DMS 273 treated with DMSO at 0.1 percent for 48 hours (cell line): ENCODE measurements at regions not wholly inside any gene's neighbourhood (a gene's known extent, or its start where the extent isn't known, plus 50 kb on each side); places are given as distances from the start of the nearest gene placed in this dataset.

Source experiments
- DNase-seq: peaks from one replicate; lab custom pipeline; 2025; lab: John Stamatoyannopoulos, UW

GRCh38 chr16:5433587-5433986, 336.0 kb upstream of the EEF2KMT start:
- DNase-seq, result no peak

DNA sequence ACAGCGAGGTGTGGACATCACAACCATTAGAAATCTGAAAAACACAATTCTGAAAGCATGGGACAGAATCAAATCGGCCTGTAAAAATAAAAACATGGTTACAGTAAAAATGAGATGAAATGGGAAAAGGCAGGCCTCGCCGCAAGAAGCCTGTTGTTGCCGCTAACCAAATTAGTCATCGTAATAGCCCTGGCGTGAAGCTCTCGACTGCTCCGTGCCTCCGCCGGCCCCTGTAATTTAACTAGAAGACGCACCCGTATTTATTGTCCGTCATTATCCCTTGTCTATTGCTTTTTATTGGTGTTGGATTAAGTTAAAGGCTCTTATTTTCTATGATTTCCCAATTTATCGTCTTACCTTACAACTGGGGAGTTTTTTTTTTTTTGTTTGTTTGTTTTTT, 334.6 kb upstream of the EEF2KMT start:
- no peak for DNase-seq

DNA sequence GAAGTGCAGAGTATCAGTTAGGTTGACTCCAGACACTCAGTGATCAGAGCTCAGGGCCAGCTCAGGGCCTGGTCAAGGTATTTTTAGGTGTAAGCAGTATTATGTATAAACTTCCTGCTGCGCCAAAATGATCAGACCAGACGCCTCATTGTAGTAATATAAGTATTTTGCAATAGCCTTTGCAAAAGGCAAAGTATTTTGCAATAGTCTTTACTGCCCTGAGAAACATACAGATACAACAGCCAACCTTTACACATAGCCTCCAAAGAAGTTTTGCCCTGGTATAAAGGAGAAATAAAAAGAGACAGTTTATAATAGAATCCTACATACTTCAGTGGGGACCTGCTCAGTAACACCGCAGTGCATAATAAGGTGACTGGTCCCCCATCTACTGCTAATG, 333.0 kb upstream of the EEF2KMT start:
- no peak for DNase-seq

DNA sequence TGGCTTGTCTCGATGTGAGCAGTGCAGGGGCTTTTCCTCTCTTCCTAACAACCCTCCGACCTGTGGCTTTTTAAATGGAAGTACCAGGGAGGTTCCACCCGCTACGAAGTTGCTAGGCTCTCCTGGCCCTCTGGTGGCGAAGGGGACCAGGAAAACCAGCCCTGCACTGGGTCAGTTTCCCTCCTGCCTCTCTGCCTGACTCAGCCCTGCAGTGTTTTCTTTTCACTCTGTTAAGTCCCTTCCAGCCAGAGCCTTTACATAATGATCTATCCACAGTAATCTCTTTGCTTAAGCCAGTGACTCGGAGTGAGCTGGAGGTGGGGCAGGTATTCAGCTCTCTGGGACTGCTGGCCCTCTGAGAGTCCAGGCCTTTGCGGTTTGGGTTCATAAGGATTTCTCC, 331.3 kb upstream of the EEF2KMT start:
- no peak for DNase-seq

DNA sequence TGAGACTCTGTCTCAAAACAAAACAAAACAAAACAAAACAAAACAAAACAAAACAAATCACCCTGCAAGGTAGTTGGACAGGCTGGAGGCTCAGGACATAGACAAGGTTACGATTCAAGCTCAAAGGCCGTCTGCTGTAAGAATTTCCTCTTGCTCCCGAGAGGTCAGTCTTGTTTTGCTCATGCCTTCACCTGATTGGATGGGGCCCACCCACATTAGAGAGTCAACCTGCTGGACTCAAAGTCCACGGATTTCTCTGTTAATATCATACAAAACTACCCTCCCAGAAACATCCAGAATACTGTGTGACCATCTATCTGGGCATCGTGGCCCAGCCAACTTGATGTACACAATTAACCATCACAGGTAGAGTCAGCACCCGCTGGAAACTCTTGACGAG, 330.0 kb upstream of the EEF2KMT start:
- no peak for DNase-seq

DNA sequence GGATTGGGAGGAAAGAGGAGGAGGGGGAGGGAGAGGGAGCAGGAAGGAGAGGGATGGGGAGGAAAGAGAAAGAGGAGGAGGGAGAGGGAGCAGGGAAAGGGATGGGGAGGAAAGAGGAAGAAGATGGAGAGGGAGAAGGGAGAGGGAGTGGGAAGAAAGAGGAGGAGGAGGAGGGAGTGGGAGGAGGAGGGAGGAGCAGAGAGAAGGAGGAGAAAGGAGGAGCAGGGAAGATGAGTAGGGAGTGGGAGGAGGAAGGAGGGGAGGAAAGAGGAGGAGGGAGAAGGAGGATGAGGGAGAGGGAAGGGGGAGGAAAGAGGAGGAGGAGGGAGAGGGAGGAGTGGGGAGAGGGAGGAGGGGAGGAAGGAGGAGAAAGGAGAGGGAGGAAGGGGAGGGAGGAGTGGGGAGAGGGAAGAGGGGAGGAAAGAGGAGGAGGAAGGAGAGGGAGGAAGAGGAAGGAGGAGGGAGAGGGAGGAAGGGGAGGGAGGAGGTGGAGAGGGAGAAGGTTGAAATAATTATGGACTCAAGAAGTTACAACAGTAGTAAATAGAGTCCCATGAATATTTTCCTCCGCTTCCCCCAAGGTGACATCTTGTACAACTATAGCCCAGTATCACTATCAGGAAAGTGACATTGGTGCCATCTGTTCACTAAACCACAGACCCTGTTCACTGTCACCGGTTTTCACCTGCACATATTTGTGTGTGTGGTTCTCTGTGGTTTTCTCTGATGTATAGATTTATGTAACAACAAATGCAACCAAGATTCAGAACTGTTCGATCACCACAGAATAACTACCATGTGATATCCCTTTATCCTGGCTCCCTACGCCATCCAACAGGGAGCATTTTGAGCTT, 325.3 kb upstream of the EEF2KMT start:
- DNase-seq, result no peak

DNA sequence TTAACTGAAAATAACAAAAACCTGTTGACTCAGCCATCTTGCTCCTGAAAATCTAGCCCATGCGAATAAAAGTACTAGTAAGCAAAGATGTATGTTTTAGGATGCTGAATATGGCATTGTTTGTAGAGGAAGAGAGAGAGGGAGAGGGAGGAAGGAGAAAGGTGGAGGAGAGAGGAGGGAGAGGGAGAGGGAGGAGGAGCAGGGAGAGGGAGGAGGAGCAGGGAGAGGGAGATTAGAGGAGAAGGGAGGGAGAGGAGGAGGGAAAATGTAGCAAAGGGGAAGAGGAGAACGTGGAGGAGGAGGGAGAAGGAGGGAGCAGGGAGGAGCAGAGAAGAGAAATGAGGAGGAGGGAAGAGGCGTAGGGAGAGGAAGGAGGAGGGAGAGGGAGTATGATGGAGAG, 324.5 kb upstream of the EEF2KMT start:
- DNase-seq, result no peak

- no peak for DNase-seq
Observed at GRCh38 chr16:5416013-5416412, 318.4 kb upstream of the EEF2KMT start.

DNA sequence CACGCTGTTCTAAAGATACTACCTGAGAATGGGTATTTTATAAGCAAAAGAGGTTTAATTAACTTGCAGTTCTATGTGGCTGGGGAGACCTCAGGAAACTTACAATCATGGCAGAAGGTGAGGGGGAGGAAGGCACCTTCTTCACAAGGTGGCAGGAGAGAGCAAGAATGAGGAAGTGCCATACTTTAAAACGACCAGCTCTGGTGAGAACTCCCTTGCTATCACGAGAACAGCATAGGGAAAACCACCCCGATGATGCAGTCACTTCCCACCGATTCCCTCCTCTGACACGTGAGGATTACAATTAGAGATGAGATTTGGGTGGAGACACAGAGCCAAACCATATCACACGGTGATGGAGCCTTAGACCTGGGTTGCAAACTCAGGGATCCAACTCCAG, 317.5 kb upstream of the EEF2KMT start:
- no peak for DNase-seq

DNA sequence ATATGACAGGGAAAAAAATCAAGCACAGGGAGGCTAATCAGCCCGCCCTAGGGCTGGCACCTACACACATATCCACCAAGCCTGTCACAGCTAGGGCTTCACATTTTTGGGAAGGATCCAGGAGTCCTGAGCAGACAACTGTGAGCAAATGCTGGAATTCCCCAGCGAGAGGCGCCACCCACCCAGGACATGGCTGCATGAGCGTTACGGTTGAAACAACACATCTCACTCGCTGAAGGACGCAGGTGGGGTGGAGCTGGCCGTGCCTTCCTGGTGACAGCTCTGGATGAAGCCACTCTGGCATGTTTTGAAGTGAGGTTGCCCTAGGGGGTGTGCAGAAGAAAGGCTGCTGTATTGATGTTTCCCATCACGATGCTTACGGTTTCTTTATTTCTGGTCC, 315.1 kb upstream of the EEF2KMT start:
- no peak for DNase-seq

DNA sequence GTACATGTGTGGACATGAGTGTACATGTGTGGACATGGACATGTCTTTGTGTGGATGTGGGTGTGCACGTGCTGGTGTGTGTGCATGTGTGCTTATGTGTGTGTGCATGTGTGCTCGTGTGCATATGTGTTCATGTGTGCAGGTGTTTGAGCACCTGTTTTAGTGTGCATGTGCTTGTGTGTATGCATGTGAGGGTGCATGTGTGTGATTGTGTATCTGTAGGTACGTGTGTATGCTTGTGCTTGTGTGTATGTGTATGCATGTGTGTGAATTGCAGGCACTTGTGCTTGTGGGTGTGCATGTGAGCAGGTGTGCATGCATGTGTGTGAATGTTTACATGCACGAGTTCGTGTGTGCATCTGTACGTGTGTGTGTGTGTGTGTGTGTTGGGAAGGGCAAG, 300.6 kb upstream of the EEF2KMT start:
- DNase-seq, result no peak

GRCh38 chr16:5396880-5397279, 299.3 kb upstream of the EEF2KMT start:
- DNase-seq, result no peak

GRCh38 chr16:5393070-5393469, 295.5 kb upstream of the EEF2KMT start:
- no peak for DNase-seq

GRCh38 chr16:5386989-5387388, 289.4 kb upstream of the EEF2KMT start:
- DNase-seq, result no peak

GRCh38 chr16:5385811-5386210, 288.2 kb upstream of the EEF2KMT start:
- DNase-seq, result no peak

GRCh38 chr16:5385115-5385514, 287.5 kb upstream of the EEF2KMT start:
- DNase-seq, result no peak

GRCh38 chr16:5383737-5384136, 286.1 kb upstream of the EEF2KMT start:
- no peak for DNase-seq

DNA sequence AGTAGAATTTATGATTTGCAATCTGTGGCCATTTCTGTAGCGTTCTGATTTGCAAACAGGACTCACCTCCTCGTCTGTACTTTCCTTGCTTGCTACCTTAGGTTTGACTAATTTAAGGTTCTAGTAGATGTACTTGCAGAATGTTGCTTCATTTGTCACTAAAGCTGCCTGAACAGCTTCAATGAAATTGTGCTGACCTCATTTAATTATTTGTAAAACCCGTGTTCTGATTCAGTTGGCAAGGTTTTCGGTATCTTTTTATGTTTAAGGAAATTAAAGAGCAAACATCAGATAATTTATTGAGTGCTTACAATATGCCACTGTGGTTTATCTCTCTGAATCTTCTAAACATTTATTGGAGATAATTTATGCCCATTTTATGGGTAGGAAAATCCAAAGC, 284.9 kb upstream of the EEF2KMT start:
- DNase-seq, result no peak

GRCh38 chr16:5381481-5381880, 283.9 kb upstream of the EEF2KMT start:
- no peak for DNase-seq

GRCh38 chr16:5379954-5380353, 282.4 kb upstream of the EEF2KMT start:
- no peak for DNase-seq

DNA sequence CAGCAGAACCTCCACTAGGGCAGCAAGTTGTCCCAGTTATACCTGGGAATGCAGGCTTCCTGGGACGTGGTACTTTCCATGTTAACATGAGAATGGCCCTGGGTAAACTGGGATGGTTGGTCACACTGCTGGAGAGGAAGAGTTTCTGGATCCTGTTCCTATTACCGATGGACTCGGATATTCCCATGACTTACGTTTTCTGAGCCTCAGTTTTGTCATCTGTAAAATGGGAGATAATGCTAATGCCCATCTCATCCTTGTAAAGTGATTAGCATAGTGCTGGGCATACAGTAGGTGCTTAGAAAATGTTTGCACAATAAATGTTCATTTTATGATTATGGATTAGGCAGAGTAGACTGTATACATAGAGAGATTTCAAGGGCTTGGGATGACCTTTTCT, 280.9 kb upstream of the EEF2KMT start:
- no peak for DNase-seq

- DNase-seq, result no peak
Observed at GRCh38 chr16:5377280-5377898, 279.8 kb upstream of the EEF2KMT start.

DNA sequence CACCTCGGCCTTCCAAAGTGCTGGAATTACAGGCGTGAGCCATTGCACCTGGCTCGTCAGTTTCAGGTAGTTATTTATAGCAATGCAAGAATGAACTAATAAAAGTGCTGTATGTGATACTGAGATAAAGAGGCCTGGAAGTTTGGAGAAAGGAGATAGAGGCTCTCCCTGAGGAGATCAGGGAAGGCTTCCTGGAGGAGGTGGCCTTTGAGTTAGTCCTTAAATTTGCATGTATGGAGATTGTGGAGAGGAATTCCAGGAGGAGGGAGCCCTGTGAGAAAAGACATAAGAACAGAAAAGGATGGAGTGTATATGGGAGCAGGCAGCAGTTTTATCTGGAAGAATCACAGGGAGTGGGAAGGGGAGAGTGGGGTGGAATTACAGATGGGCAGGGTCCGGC, 276.6 kb upstream of the EEF2KMT start:
- DNase-seq, result no peak

DNA sequence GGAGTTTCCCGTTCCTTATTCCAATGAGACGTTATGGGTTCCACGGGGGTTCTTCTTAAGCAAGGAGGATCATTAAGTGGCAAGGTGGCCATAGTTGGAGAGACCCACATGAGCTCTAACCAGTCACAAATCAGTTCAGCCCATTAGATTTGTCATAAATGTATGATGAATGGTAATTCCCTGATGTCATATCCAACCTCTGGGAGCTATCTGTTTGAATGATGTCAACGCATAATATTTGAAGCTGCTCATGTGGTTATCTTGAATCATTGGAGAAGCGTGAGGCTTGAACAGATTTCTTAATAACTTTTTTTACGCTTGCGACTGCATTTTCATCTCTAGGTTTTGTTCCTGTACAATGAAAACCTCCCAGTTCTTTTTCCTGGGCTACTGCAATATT, 270.4 kb upstream of the EEF2KMT start:
- no peak for DNase-seq
